IMR-90 (cell line): ENCODE measurements at regions not wholly inside any gene's neighbourhood (a gene's known extent, or its start where the extent isn't known, plus 50 kb on each side); places are given as distances from the start of the nearest gene placed in this dataset.

Experiments used
- ATAC-seq: fragments of 200-7000 bp; cut with Tn5 transposase; 2 replicates; pipeline ENCODE4 v1.9.1; 2020; ENCODE audit warnings: low read depth, mild to moderate bottlenecking, moderate library complexity
- BruUV-seq: library from RNA; stranded (reverse); fragments of 400-500 nt; replicated peaks from 2 replicates; lab custom pipeline; 2021; lab: Mats Ljungman, UMichigan
- CTCF ChIA-PET: fragments of 300-600 bp; formaldehyde crosslinking; extraction: SDS; loops from one replicate; lab custom pipeline; 2021; ENCODE audit warnings: antibody characterized with exemption; lab: Yijun Ruan, JAX
- POLR2A ChIA-PET: fragments of 300-600 bp; sonication (Branson Sonifier 250); formaldehyde crosslinking; loops from one replicate; lab custom pipeline; 2022; ENCODE audit warnings: antibody characterized with exemption; ENCODE audit not compliant: unreplicated experiment; lab: Charles Lee
- DNase-seq: peaks from one replicate; pipeline ENCODE4 v3.0.0; 2013
- H2AFZ ChIP-seq: replicated peaks from 2 replicates; pipeline ENCODE3; 2013; ENCODE audit warnings: low read length, mild to moderate bottlenecking; ENCODE audit not compliant: poor library complexity
- H2AK5ac ChIP-seq: 2 replicates; pipeline ENCODE4 v1.6.1; 2013; ENCODE audit warnings: low read depth, low read length, inconsistent platforms
- H2AK9ac ChIP-seq: replicated peaks from 2 replicates; pipeline ENCODE3; 2013; ENCODE audit warnings: mild to moderate bottlenecking, low read depth, low read length, moderate library complexity; ENCODE audit not compliant: poor library complexity
- H2BK120ac ChIP-seq: 2 replicates; pipeline ENCODE4 v1.6.1; 2013; ENCODE audit warnings: low read depth, low read length, inconsistent platforms
- H2BK15ac ChIP-seq: 3 replicates; pipeline ENCODE4 v1.6.1; 2013; ENCODE audit warnings: low read depth, low read length, inconsistent platforms
- H2BK20ac ChIP-seq: 2 replicates; pipeline ENCODE4 v1.6.1; 2013; ENCODE audit warnings: low read depth, mild to moderate bottlenecking, inconsistent platforms, low read length, moderate library complexity
- H2BK5ac ChIP-seq: 2 replicates; pipeline ENCODE4 v1.6.1; 2013; ENCODE audit warnings: mild to moderate bottlenecking, low read depth, low read length, inconsistent platforms; ENCODE audit not compliant: poor library complexity, severe bottlenecking
- H3K14ac ChIP-seq: replicated peaks from 2 replicates; pipeline ENCODE4 v1.6.1; 2013; ENCODE audit warnings: low read depth, low read length, inconsistent platforms
- H3K18ac ChIP-seq: 2 replicates; pipeline ENCODE4 v1.6.1; 2013; ENCODE audit warnings: low read depth, low read length, control low read depth
- H3K23ac ChIP-seq: 2 replicates; pipeline ENCODE4 v1.6.1; 2013; ENCODE audit warnings: low read depth, low read length, inconsistent platforms
- H3K27ac ChIP-seq: 2 replicates; pipeline ENCODE4 v1.5.1; 2013; ENCODE audit warnings: mild to moderate bottlenecking, control low read depth, low read length; ENCODE audit not compliant: insufficient read depth
- H3K27me3 ChIP-seq: 2 replicates; pipeline ENCODE4 v1.6.1; 2013; ENCODE audit warnings: low read length; ENCODE audit not compliant: control insufficient read depth, insufficient read depth
- H3K36me3 ChIP-seq: 2 replicates; pipeline ENCODE4 v1.6.1; 2013; ENCODE audit warnings: low read length, mixed read lengths; ENCODE audit not compliant: control insufficient read depth, insufficient read depth
- H3K4ac ChIP-seq: 2 replicates; pipeline ENCODE4 v1.6.1; 2013; ENCODE audit warnings: low read depth, low read length, inconsistent platforms
- H3K4me1 ChIP-seq: 2 replicates; pipeline ENCODE4 v1.6.1; 2013; ENCODE audit warnings: low read length, mixed read lengths; ENCODE audit not compliant: control insufficient read depth, insufficient read depth
- H3K4me2 ChIP-seq: 2 replicates; pipeline ENCODE4 v1.6.1; 2013; ENCODE audit warnings: low read depth, mild to moderate bottlenecking, control low read depth, low read length, moderate library complexity
- H3K4me3 ChIP-seq: 2 replicates; pipeline ENCODE4 v1.5.1; 2013; ENCODE audit warnings: low read depth, mild to moderate bottlenecking, control low read depth, low read length, moderate library complexity; ENCODE audit not compliant: insufficient read depth
- H3K56ac ChIP-seq: 2 replicates; pipeline ENCODE4 v1.6.1; 2013; ENCODE audit warnings: low read length, inconsistent platforms; ENCODE audit not compliant: insufficient read depth; ENCODE audit errors: extremely low read depth
- H3K79me1 ChIP-seq, 2 experiments: 2 replicates each; pipeline ENCODE4 v1.6.1; 2013; ENCODE audit warnings: low read length in 2 of 2, inconsistent platforms in 1 of 2, low read depth in 1 of 2
- H3K9ac ChIP-seq: 2 replicates; pipeline ENCODE4 v1.6.1; 2013; ENCODE audit warnings: low read depth, low read length, control low read depth
- H3K9me1 ChIP-seq: 2 replicates; pipeline ENCODE4 v1.6.1; 2013; ENCODE audit warnings: low read length, inconsistent platforms; ENCODE audit not compliant: insufficient read depth
- H3K9me3 ChIP-seq: 2 replicates; pipeline ENCODE4 v1.6.1; 2013; ENCODE audit warnings: low read length; ENCODE audit not compliant: control insufficient read depth, insufficient read depth
- H4K20me1 ChIP-seq: 2 replicates; pipeline ENCODE4 v1.6.1; 2013; ENCODE audit warnings: low read length, inconsistent platforms; ENCODE audit not compliant: insufficient read depth
- H4K5ac ChIP-seq: 2 replicates; pipeline ENCODE4 v1.6.1; 2013; ENCODE audit warnings: mild to moderate bottlenecking, low read depth, low read length, control low read depth
- H4K8ac ChIP-seq, 2 experiments: 2 replicates each; pipeline ENCODE4 v1.6.1; 2013; ENCODE audit warnings: low read depth in 2 of 2, low read length in 2 of 2, control low read depth in 1 of 2, inconsistent platforms in 1 of 2
- H4K91ac ChIP-seq: 2 replicates; pipeline ENCODE4 v1.6.1; 2013; ENCODE audit warnings: low read depth, low read length, inconsistent platforms; ENCODE audit not compliant: insufficient read depth
- BHLHE40 ChIP-seq: fragments of 150-350 bp; IDR thresholded peaks from 2 replicates; pipeline ENCODE4 v1.6.1; 2016; ENCODE audit warnings: mild to moderate bottlenecking, low read depth, low read length
- CEBPB ChIP-seq: IDR thresholded peaks from 2 replicates; pipeline ENCODE4 v1.6.1; 2012; ENCODE audit warnings: low read depth, low read length, improper control_type of control experiment
- CHD1 ChIP-seq: IDR thresholded peaks from 2 replicates; pipeline ENCODE4 v1.6.1; 2012; ENCODE audit warnings: low read depth, low read length, improper control_type of control experiment
- FOS ChIP-seq: fragments of 150-350 bp; IDR thresholded peaks from 2 replicates; pipeline ENCODE4 v1.6.1; 2016; ENCODE audit warnings: low read depth, low read length
- MAFK ChIP-seq: IDR thresholded peaks from 2 replicates; pipeline ENCODE4 v1.6.1; 2012; ENCODE audit warnings: low read depth, low read length, improper control_type of control experiment
- MAZ ChIP-seq: IDR thresholded peaks from 2 replicates; pipeline ENCODE4 v1.6.1; 2012; ENCODE audit warnings: low read depth, mild to moderate bottlenecking, low read length, improper control_type of control experiment, moderate library complexity, borderline replicate concordance
- MXI1 ChIP-seq: IDR thresholded peaks from 2 replicates; pipeline ENCODE4 v1.6.1; 2012; ENCODE audit warnings: low read depth, mild to moderate bottlenecking, low read length, moderate library complexity, borderline replicate concordance
- NFE2L2 ChIP-seq: fragments of 150-350 bp; IDR thresholded peaks from 2 replicates; pipeline ENCODE4 v1.6.1; 2016; ENCODE audit warnings: low read depth, mild to moderate bottlenecking, low read length
- POLR2A ChIP-seq: IDR thresholded peaks from 2 replicates; pipeline ENCODE4 v1.6.1; 2012; ENCODE audit warnings: mild to moderate bottlenecking, low read depth, low read length
- RAD21 ChIP-seq: IDR thresholded peaks from 2 replicates; pipeline ENCODE4 v1.6.1; 2012; ENCODE audit warnings: low read length, improper control_type of control experiment
- RCOR1 ChIP-seq: IDR thresholded peaks from 2 replicates; pipeline ENCODE4 v1.6.1; 2012; ENCODE audit warnings: mild to moderate bottlenecking, low read length, improper control_type of control experiment; ENCODE audit not compliant: insufficient replicate concordance
- RFX5 ChIP-seq: IDR thresholded peaks from 2 replicates; pipeline ENCODE4 v1.8.0; 2012; ENCODE audit warnings: low read depth, mild to moderate bottlenecking, low read length, moderate library complexity
- SMC3 ChIP-seq: fragments of 150-350 bp; IDR thresholded peaks from 2 replicates; pipeline ENCODE4 v1.6.1; 2016; ENCODE audit warnings: low read depth, mild to moderate bottlenecking, antibody characterized with exemption, low read length, moderate library complexity
- dilution Hi-C: fragments of 300-500 bp; cut with HindIII; formaldehyde crosslinking; loops from one replicate; pipeline ENCODE4 v1.14.3; 2018; ENCODE audit warnings: low sequenced_read_pairs; ENCODE audit not compliant: unreplicated experiment
- in situ Hi-C: fragments of 300-500 bp; cut with MboI; formaldehyde crosslinking; loops from 3 replicates; pipeline ENCODE4 v1.14.3; 2019; ENCODE audit warnings: low sequenced_read_pairs, inconsistent platforms, mixed read lengths
- intact Hi-C: fragments of 100-400 bp; cut with micrococcal nuclease; formaldehyde crosslinking; loops from 2 replicates; pipeline ENCODE4 v1.10.0; 2022
- TF ChIP-seq, protein P1 (sequence below): fragments of 150-350 bp; IDR thresholded peaks from 2 replicates; pipeline ENCODE4 v1.6.1; 2016; ENCODE audit warnings: low read depth, mild to moderate bottlenecking, low read length, moderate library complexity, borderline replicate concordance
- TF ChIP-seq, protein P2 (sequence below): conservative IDR thresholded peaks from 2 replicates; pipeline ENCODE4 v1.5.1; 2012; ENCODE audit warnings: mild to moderate bottlenecking, low read depth, low read length, improper control_type of control experiment
- TF ChIP-seq, protein P3 (sequence below): fragments of 150-350 bp; IDR thresholded peaks from 2 replicates; pipeline ENCODE4 v1.6.1; 2017; ENCODE audit warnings: mild to moderate bottlenecking, antibody characterized with exemption, low read length, low read depth

DNA sequence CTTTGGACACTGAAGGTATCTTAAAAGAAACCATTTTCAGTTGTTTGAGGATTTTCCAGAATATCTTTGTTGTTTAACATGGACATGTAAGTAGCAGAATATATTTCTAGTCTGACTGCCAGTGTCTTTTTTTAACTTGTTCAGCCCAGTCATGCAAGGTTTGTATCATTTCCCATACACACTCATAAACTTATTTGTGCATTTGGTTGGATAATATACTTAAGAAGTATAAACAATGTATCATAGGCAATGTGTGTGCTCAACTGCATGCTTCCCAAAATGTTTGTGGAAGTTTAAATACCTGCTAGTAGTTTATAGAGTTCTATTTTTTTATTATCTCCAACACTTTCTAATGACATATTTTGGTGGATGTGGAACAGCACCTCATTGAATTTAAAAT, 707.4 kb upstream of the FBXO33 start:
- Histone ChIP-seq H2AK9ac (no peak overlapping the region), H2BK120ac (no peak overlapping the region), H2BK20ac (no peak overlapping the region), H4K5ac (no peak overlapping the region), H3K14ac (no peak overlapping the region), H3K4me1 (no peaks in the 10 kb centered on the region), H3K36me3 (no peaks in the 10 kb centered on the region), H2BK15ac (no peak overlapping the region), H3K56ac (no peak overlapping the region), H3K23ac (no peak overlapping the region), H2AFZ (no peak overlapping the region), H3K9me3 (no peaks in the 10 kb centered on the region), H4K91ac (no peak overlapping the region), H3K27ac (no peak overlapping the region), H3K4ac (no peak overlapping the region), H3K79me1 (no peaks in the 10 kb centered on the region), H3K9ac (no peak overlapping the region), H2AK5ac (no peak overlapping the region), H3K4me2 (no peak overlapping the region), H3K27me3 (no peaks in the 10 kb centered on the region), H2BK5ac (no peak overlapping the region), H3K18ac (no peak overlapping the region), H4K8ac (no peak overlapping the region), H4K20me1 (no peaks in the 10 kb centered on the region), H3K9me1 (no peaks in the 10 kb centered on the region), H3K4me3 (no peak overlapping the region)
- ChIA-PET POLR2A (no interaction called here), CTCF (no interaction called here)
- ATAC-seq (no peak), DNase-seq (no peak)
- intact Hi-C loops (loop anchor here (1.0 kb wide), 1 partner anchor 9 kb away; no protein-coding TSS in a partner anchor), dilution Hi-C loops (no loop called here), in situ Hi-C loops (no loop called here)
- no peak for TF ChIP-seq CEBPB
- TF ChIP-seq FOS = no peak
- no peak for TF ChIP-seq RAD21
- TF ChIP-seq POLR2A = no peak
- TF ChIP-seq MAZ = no peak
- TF ChIP-seq RCOR1 = no peak
- TF ChIP-seq SMC3 = no peak
- no peak for TF ChIP-seq CHD1
- TF ChIP-seq MAFK = no peak
- TF ChIP-seq NFE2L2 = no peak
- TF ChIP-seq, protein P1, sequence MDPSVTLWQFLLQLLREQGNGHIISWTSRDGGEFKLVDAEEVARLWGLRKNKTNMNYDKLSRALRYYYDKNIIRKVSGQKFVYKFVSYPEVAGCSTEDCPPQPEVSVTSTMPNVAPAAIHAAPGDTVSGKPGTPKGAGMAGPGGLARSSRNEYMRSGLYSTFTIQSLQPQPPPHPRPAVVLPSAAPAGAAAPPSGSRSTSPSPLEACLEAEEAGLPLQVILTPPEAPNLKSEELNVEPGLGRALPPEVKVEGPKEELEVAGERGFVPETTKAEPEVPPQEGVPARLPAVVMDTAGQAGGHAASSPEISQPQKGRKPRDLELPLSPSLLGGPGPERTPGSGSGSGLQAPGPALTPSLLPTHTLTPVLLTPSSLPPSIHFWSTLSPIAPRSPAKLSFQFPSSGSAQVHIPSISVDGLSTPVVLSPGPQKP = no peak
- TF ChIP-seq, protein P2, sequence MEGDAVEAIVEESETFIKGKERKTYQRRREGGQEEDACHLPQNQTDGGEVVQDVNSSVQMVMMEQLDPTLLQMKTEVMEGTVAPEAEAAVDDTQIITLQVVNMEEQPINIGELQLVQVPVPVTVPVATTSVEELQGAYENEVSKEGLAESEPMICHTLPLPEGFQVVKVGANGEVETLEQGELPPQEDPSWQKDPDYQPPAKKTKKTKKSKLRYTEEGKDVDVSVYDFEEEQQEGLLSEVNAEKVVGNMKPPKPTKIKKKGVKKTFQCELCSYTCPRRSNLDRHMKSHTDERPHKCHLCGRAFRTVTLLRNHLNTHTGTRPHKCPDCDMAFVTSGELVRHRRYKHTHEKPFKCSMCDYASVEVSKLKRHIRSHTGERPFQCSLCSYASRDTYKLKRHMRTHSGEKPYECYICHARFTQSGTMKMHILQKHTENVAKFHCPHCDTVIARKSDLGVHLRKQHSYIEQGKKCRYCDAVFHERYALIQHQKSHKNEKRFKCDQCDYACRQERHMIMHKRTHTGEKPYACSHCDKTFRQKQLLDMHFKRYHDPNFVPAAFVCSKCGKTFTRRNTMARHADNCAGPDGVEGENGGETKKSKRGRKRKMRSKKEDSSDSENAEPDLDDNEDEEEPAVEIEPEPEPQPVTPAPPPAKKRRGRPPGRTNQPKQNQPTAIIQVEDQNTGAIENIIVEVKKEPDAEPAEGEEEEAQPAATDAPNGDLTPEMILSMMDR = no peak
- TF ChIP-seq BHLHE40 = no peak
- TF ChIP-seq, protein P3, sequence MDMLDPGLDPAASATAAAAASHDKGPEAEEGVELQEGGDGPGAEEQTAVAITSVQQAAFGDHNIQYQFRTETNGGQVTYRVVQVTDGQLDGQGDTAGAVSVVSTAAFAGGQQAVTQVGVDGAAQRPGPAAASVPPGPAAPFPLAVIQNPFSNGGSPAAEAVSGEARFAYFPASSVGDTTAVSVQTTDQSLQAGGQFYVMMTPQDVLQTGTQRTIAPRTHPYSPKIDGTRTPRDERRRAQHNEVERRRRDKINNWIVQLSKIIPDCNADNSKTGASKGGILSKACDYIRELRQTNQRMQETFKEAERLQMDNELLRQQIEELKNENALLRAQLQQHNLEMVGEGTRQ = no peak
- TF ChIP-seq RFX5 = no peak
- TF ChIP-seq MXI1 = no peak
- BruUV-seq = no TSS peak
